SK-N-SH (cell line): ENCODE measurements at regions not wholly inside any gene's neighbourhood (a gene's known extent, or its start where the extent isn't known, plus 50 kb on each side); places are given as distances from the start of the nearest gene placed in this dataset.

Experiments used
- CTCF ChIA-PET: fragments of 300-600, 350-600 bp; formaldehyde crosslinking; extraction: SDS; loops from one replicate; lab custom pipeline; 2021; lab: Yijun Ruan, JAX
- POLR2A ChIA-PET: fragments of 350-600 bp; sonication (Branson Sonifier 250); formaldehyde crosslinking; extraction: SDS; loops from one replicate; lab custom pipeline; 2020; ENCODE audit warnings: antibody characterized with exemption, inconsistent platforms; lab: Yijun Ruan, JAX
- DNase-seq: peaks from one replicate; pipeline ENCODE4 v3.0.0; 2012
- H2AFZ ChIP-seq: fragments of 200-600 bp; sonication (generic); 2 replicates; pipeline ENCODE4 v1.8.1; 2016; ENCODE audit warnings: antibody characterized with exemption, mild to moderate bottlenecking, low read depth
- H3F3A ChIP-seq: fragments of 200-600 bp; sonication (generic); replicated peaks from 2 replicates; pipeline ENCODE3; 2016; ENCODE audit warnings: antibody characterized with exemption, mild to moderate bottlenecking; ENCODE audit not compliant: insufficient read depth
- H3K27ac ChIP-seq, 2 experiments: fragments of 200-500 bp in 1 of 2; fragments of 200-600 bp in 1 of 2; sonication (Bioruptor generic) in 1 of 2; sonication (generic), shearing (Covaris generic) in 1 of 2; 2 replicates each; pipeline versions ENCODE4 v1.5.1 to v1.6.1; 2014 to 2016; ENCODE audit warnings: low read depth in 2 of 2, inconsistent platforms in 1 of 2, low read length in 1 of 2, mild to moderate bottlenecking in 1 of 2, mixed read lengths in 1 of 2
- H3K27me3 ChIP-seq: fragments of 200-600 bp; sonication (generic), shearing (Covaris generic); 2 replicates; pipeline ENCODE4 v1.6.1; 2016; ENCODE audit warnings: mixed run types; ENCODE audit not compliant: insufficient read depth
- H3K36me3 ChIP-seq, 2 experiments: fragments of 200-500 bp in 1 of 2; fragments of 200-600 bp in 1 of 2; sonication (Bioruptor generic) in 1 of 2; sonication (generic) in 1 of 2; replicated peaks in 1 of 2; 2 replicates each; pipeline versions ENCODE3 to v1.5.1; 2014 to 2016; ENCODE audit warnings: low read length in 1 of 2, mild to moderate bottlenecking in 1 of 2; ENCODE audit not compliant: insufficient read depth in 2 of 2, control insufficient read depth in 1 of 2
- H3K4me1 ChIP-seq, 2 experiments: fragments of 200-500 bp in 1 of 2; fragments of 200-600 bp in 1 of 2; sonication (Bioruptor generic) in 1 of 2; sonication (generic), shearing (Covaris generic) in 1 of 2; 2 replicates each; pipeline versions ENCODE4 v1.5.1 to v1.6.1; 2014 to 2016; ENCODE audit warnings: low read depth in 1 of 2, low read length in 1 of 2, mixed run types in 1 of 2; ENCODE audit not compliant: insufficient read depth in 2 of 2, control insufficient read depth in 1 of 2
- H3K4me2 ChIP-seq: fragments of 200-600 bp; sonication (generic), shearing (Covaris generic); 2 replicates; pipeline ENCODE4 v1.6.1; 2017; ENCODE audit warnings: mixed run types
- H3K4me3 ChIP-seq, 2 experiments: fragments of 200-500 bp in 1 of 2; fragments of 200-600 bp in 1 of 2; sonication (Bioruptor generic) in 1 of 2; sonication (generic), shearing (Covaris generic) in 1 of 2; 2 replicates each; pipeline versions ENCODE4 v1.5.1 to v1.8.1; 2014 to 2016; ENCODE audit warnings: low read depth in 2 of 2, inconsistent platforms in 1 of 2, low read length in 1 of 2, mild to moderate bottlenecking in 1 of 2, mixed read lengths in 1 of 2, moderate library complexity in 1 of 2
- H3K79me2 ChIP-seq: fragments of 200-600 bp; sonication (generic); 2 replicates; pipeline ENCODE4 v1.8.1; 2017; ENCODE audit warnings: mild to moderate bottlenecking; ENCODE audit not compliant: insufficient read depth
- H3K9ac ChIP-seq: fragments of 200-600 bp; sonication (generic); 2 replicates; pipeline ENCODE4 v1.6.1; 2017; ENCODE audit warnings: mixed run types
- H3K9me2 ChIP-seq: fragments of 200-600 bp; sonication (generic); 2 replicates; pipeline ENCODE4 v1.6.1; 2017; ENCODE audit warnings: mixed run types
- H3K9me3 ChIP-seq: fragments of 200-600 bp; sonication (generic); 2 replicates; pipeline ENCODE4 v1.6.1; 2017; ENCODE audit warnings: mixed run types, mild to moderate bottlenecking, moderate library complexity
- H4K20me1 ChIP-seq: fragments of 200-600 bp; sonication (generic); 2 replicates; pipeline ENCODE4 v1.6.1; 2017; ENCODE audit warnings: mild to moderate bottlenecking, mixed run types; ENCODE audit not compliant: insufficient read depth
- CHD2 ChIP-seq: fragments of 150-350 bp; IDR thresholded peaks from 2 replicates; pipeline ENCODE4 v1.6.1; 2018; ENCODE audit warnings: low read length; ENCODE audit not compliant: partially characterized antibody
- EP300 ChIP-seq, 2 experiments: IDR thresholded peaks; 2 replicates each; pipeline versions ENCODE4 v1.4.0 to v1.6.1; 2012; ENCODE audit warnings: borderline replicate concordance in 1 of 2, low read depth in 1 of 2, low read length in 1 of 2
- EZH2phosphoT487 ChIP-seq: fragments of 200-600 bp; sonication (generic); IDR thresholded peaks from 2 replicates; pipeline ENCODE4 v1.6.1; 2017; ENCODE audit warnings: low read depth, mixed run types, mild to moderate bottlenecking, antibody characterized with exemption, moderate library complexity, borderline replicate concordance
- MEF2A ChIP-seq: IDR thresholded peaks from 2 replicates; pipeline ENCODE4 v1.4.0; 2012; ENCODE audit warnings: low read depth, borderline replicate concordance
- MXI1 ChIP-seq: IDR thresholded peaks from 2 replicates; pipeline ENCODE4 v1.6.1; 2012; ENCODE audit warnings: mild to moderate bottlenecking, low read depth, low read length, improper control_type of control experiment
- POLR2AphosphoS5 ChIP-seq: IDR thresholded peaks from 2 replicates; pipeline ENCODE4 v1.6.1; 2012; ENCODE audit warnings: low read depth, low read length
- RXRA ChIP-seq: IDR thresholded peaks from 2 replicates; pipeline ENCODE4 v1.4.0; 2012; ENCODE audit warnings: low read depth, mild to moderate bottlenecking, borderline replicate concordance
- SIN3A ChIP-seq: IDR thresholded peaks from 2 replicates; pipeline ENCODE4 v1.6.1; 2012; ENCODE audit warnings: low read depth, mild to moderate bottlenecking, low read length, moderate library complexity, borderline replicate concordance
- SMC3 ChIP-seq: IDR thresholded peaks from 2 replicates; pipeline ENCODE4 v1.6.1; 2012; ENCODE audit warnings: low read depth, low read length, improper control_type of control experiment
- TEAD4 ChIP-seq: IDR thresholded peaks from 2 replicates; pipeline ENCODE4 v1.4.0; 2012; ENCODE audit warnings: mild to moderate bottlenecking, borderline replicate concordance; ENCODE audit not compliant: insufficient read depth
- WGBS: methylation state at CpG from one replicate; pipeline ENCODE4 v1.1.6; 2017; ENCODE audit warnings: low lambda C conversion rate; 5-methylcytosine and 5-hydroxymethylcytosine counted together
- TF ChIP-seq, protein P1 (sequence below): IDR thresholded peaks from 2 replicates; pipeline ENCODE4 v1.4.0; 2012; ENCODE audit warnings: low read depth, borderline replicate concordance
- TF ChIP-seq, protein P2 (sequence below): fragments of 150-350 bp; IDR thresholded peaks from 2 replicates; pipeline ENCODE4 v1.6.1; 2016; ENCODE audit warnings: mild to moderate bottlenecking, low read depth, low read length
- TF ChIP-seq, protein P3 (sequence below): IDR thresholded peaks from 2 replicates; pipeline ENCODE4 v1.4.0; 2012; ENCODE audit warnings: low read depth, borderline replicate concordance

DNA sequence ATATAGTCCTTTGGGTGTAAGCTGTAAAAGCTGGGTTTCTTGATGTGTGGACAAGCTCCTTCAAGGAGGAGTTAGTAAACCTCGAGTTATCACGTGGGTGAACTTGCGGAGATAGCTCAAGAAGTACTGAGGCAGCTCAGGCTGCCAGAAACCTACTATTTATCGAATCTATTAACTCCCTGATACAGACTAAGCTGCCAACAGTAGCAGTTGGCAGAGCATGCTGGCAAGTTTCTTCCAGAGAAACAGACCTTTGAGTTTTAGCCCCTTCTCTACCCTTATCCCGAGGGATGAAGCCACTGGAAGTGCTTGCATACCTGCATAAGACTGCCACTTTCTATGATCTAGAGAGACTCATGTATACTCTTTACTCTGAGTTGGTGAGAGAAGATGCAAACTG is 624.5 kb upstream of the USP24 start:
- H3K9me3 ChIP-seq: 0 out of 2 replicates have a peak, but pooled peaks cover 6% of the 10 kb centered on the region
- no peaks in the 10 kb centered on the region for H4K20me1 ChIP-seq
- no peaks in the 10 kb centered on the region for H3K9me2 ChIP-seq
- H3K4me3 ChIP-seq: no peak overlapping the region
- H3K4me1 ChIP-seq: peaks cover 0 to 4% of the 10 kb centered on the region in 2 experiments; a peak in 1 of 4 replicates
- no peaks in the 10 kb centered on the region for H3K36me3 ChIP-seq
- CTCF ChIA-PET: no interaction called here
- H3K4me2 ChIP-seq: no peak overlapping the region
- no peaks in the 10 kb centered on the region for H3K27me3 ChIP-seq
- H3K9ac ChIP-seq: no peak overlapping the region
- whole genome bisulfite sequencing: 74% methylated on average over 5 of the region's 5 CpGs
- no peak overlapping the region; a peak in 1 of 4 replicates for H3K27ac ChIP-seq
- H3F3A ChIP-seq: no peaks in the 10 kb centered on the region
- DNase-seq: no peak
- H2AFZ ChIP-seq: no peak overlapping the region
- POLR2A ChIA-PET: no interaction called here
- no peaks in the 10 kb centered on the region for H3K79me2 ChIP-seq
- TF ChIP-seq RXRA: no peak
- TF ChIP-seq CHD2: no peak
- TF ChIP-seq EP300 (IDR thresholded peaks at IDR 0.05; ENCODE audit: borderline replicate concordance in 1 of 2, low read depth in 1 of 2, low read length in 1 of 2): no peak
- TF ChIP-seq TEAD4: no peak
- no peak for TF ChIP-seq MXI1
- TF ChIP-seq SIN3A: no peak
- no peak for TF ChIP-seq SMC3
- TF ChIP-seq, protein P1, sequence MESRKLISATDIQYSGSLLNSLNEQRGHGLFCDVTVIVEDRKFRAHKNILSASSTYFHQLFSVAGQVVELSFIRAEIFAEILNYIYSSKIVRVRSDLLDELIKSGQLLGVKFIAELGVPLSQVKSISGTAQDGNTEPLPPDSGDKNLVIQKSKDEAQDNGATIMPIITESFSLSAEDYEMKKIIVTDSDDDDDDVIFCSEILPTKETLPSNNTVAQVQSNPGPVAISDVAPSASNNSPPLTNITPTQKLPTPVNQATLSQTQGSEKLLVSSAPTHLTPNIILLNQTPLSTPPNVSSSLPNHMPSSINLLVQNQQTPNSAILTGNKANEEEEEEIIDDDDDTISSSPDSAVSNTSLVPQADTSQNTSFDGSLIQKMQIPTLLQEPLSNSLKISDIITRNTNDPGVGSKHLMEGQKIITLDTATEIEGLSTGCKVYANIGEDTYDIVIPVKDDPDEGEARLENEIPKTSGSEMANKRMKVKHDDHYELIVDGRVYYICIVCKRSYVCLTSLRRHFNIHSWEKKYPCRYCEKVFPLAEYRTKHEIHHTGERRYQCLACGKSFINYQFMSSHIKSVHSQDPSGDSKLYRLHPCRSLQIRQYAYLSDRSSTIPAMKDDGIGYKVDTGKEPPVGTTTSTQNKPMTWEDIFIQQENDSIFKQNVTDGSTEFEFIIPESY: no peak
- TF ChIP-seq, protein P2, sequence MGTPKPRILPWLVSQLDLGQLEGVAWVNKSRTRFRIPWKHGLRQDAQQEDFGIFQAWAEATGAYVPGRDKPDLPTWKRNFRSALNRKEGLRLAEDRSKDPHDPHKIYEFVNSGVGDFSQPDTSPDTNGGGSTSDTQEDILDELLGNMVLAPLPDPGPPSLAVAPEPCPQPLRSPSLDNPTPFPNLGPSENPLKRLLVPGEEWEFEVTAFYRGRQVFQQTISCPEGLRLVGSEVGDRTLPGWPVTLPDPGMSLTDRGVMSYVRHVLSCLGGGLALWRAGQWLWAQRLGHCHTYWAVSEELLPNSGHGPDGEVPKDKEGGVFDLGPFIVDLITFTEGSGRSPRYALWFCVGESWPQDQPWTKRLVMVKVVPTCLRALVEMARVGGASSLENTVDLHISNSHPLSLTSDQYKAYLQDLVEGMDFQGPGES: no peak
- TF ChIP-seq POLR2AphosphoS5: no peak

DNA sequence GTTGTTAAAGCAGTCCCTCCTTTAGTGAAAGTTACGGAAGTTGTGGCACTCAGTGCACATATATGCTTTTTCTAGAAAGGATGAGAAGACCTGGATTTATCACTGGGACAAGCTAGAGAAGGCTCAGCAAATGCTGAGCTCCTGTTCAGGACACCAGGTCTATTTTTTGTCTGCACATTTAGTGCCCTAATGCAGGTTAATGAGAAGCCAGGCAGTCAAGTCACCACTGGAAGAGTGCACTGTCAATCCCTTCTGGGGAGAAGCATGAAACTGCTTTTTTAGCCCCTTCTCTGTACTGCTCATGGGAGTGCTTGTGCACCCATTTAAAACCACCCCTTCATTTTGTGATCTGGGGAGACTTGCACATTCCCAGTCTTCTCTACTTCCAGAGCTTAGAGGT is 624.1 kb upstream of the USP24 start:
- Histone ChIP-seq H3K9ac (no peak overlapping the region), H3K4me3 (no peak overlapping the region), H3K79me2 (no peaks in the 10 kb centered on the region), H4K20me1 (no peaks in the 10 kb centered on the region), H3F3A (no peaks in the 10 kb centered on the region), H3K9me3 (0 out of 2 replicates have a peak, but pooled peaks cover 6% of the 10 kb centered on the region), H3K36me3 (no peaks in the 10 kb centered on the region), H3K27me3 (no peaks in the 10 kb centered on the region), H3K4me1 (peaks cover 0 to 4% of the 10 kb centered on the region in 2 experiments; a peak in 1 of 4 replicates), H3K27ac (no peak overlapping the region; a peak in 1 of 4 replicates), H3K4me2 (no peak overlapping the region), H3K9me2 (no peaks in the 10 kb centered on the region), H2AFZ (no peak overlapping the region)
- TF ChIP-seq MXI1: no peak
- TF ChIP-seq MEF2A: no peak
- TF ChIP-seq, protein P3, sequence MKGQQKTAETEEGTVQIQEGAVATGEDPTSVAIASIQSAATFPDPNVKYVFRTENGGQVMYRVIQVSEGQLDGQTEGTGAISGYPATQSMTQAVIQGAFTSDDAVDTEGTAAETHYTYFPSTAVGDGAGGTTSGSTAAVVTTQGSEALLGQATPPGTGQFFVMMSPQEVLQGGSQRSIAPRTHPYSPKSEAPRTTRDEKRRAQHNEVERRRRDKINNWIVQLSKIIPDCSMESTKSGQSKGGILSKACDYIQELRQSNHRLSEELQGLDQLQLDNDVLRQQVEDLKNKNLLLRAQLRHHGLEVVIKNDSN: no peak
- TF ChIP-seq EZH2phosphoT487: no peak
- TF ChIP-seq EP300 (IDR thresholded peaks at IDR 0.05; ENCODE audit: borderline replicate concordance in 1 of 2, low read depth in 1 of 2, low read length in 1 of 2): no peak
- CTCF ChIA-PET: no interaction called here
- 100% methylated on average over 1 of the region's 1 CpG for WGBS
- no peak for DNase-seq
- POLR2A ChIA-PET: no interaction called here
